C4-2B (cell line): ENCODE measurements at regions not wholly inside any gene's neighbourhood (a gene's known extent, or its start where the extent isn't known, plus 50 kb on each side); places are given as distances from the start of the nearest gene placed in this dataset.

Experiments used
- ZFX ChIP-seq: fragments of 450-650 bp; IDR thresholded peaks from 2 replicates; pipeline ENCODE4 v1.6.1; 2017
- TF ChIP-seq, protein P1 (sequence below): fragments of 450-650 bp; conservative IDR thresholded peaks from 2 replicates; pipeline ENCODE4 v1.5.1; 2017; ENCODE audit warnings: mild to moderate bottlenecking

GRCh38 chr4:117284736-117285135 lies 199.4 kb upstream of the TRAM1L1 start:
- TF ChIP-seq, protein P1, sequence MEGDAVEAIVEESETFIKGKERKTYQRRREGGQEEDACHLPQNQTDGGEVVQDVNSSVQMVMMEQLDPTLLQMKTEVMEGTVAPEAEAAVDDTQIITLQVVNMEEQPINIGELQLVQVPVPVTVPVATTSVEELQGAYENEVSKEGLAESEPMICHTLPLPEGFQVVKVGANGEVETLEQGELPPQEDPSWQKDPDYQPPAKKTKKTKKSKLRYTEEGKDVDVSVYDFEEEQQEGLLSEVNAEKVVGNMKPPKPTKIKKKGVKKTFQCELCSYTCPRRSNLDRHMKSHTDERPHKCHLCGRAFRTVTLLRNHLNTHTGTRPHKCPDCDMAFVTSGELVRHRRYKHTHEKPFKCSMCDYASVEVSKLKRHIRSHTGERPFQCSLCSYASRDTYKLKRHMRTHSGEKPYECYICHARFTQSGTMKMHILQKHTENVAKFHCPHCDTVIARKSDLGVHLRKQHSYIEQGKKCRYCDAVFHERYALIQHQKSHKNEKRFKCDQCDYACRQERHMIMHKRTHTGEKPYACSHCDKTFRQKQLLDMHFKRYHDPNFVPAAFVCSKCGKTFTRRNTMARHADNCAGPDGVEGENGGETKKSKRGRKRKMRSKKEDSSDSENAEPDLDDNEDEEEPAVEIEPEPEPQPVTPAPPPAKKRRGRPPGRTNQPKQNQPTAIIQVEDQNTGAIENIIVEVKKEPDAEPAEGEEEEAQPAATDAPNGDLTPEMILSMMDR: no peak
- no peak for TF ChIP-seq ZFX
